ENCODE measurements at regions not wholly inside any gene's neighbourhood (a gene's known extent, or its start where the extent isn't known, plus 50 kb on each side); places are given as distances from the start of the nearest gene placed in this dataset.
A peak's percentile ranks its signal among the peaks of the same experiment; 100 is the strongest.

GRCh38 chr7:98551611-98552273 lies 65.3 kb upstream of the NPTX2 start:
- no peaks in the 10 kb centered on the region for H3K27me3 ChIP-seq
- WGBS, 5 donors, result 65 to 79% (median 74%) methylated on average over 9 of the region's 9 CpGs
- no peaks in the 10 kb centered on the region for H3K36me3 ChIP-seq
- intact Hi-C loops (cut with DNase I; ENCODE audit: low total_unique reads), result no loop called here
- H3K4me1 ChIP-seq, result no peaks in the 10 kb centered on the region
- H3K4me3 ChIP-seq, result no peak overlapping the region
- DNase-seq, result peak in 1 of 2 donors; percentile 30
- peaks cover 3 to 21% (median 14%) of the 10 kb centered on the region in 4 donors for H3K9me3 ChIP-seq
- TF ChIP-seq EP300 (IDR thresholded peaks at IDR 0.05), result no peak
- TF ChIP-seq CTCF (IDR thresholded peaks at IDR 0.05), result no peak
- no peak for TF ChIP-seq POLR2A (IDR thresholded peaks at IDR 0.05)
- no peak for TF ChIP-seq POLR2AphosphoS5 (IDR thresholded peaks at IDR 0.05)
- no peak overlapping the region for H3K27ac ChIP-seq

GRCh38 chr7:98548971-98549370 lies 68.1 kb upstream of the NPTX2 start:
- no peaks in the 10 kb centered on the region for H3K36me3 ChIP-seq
- H3K4me3 ChIP-seq, result no peak overlapping the region
- no peak for DNase-seq
- 67 to 92% (median 73%) methylated on average over 3 to 6 of the region's 6 CpGs for WGBS, 5 donors
- intact Hi-C loops (cut with DNase I; ENCODE audit: low total_unique reads), result no loop called here
- H3K27ac ChIP-seq, result no peak overlapping the region
- peaks cover 3 to 21% (median 14%) of the 10 kb centered on the region in 4 donors for H3K9me3 ChIP-seq
- no peak for TF ChIP-seq POLR2AphosphoS5 (IDR thresholded peaks at IDR 0.05)
- TF ChIP-seq POLR2A (IDR thresholded peaks at IDR 0.05), result no peak
- TF ChIP-seq EP300 (IDR thresholded peaks at IDR 0.05), result no peak
- TF ChIP-seq CTCF (IDR thresholded peaks at IDR 0.05), result no peak
- H3K27me3 ChIP-seq, result peaks cover 0 to 5% (median 0%) of the 10 kb centered on the region in 3 donors
- no peaks in the 10 kb centered on the region for H3K4me1 ChIP-seq

GRCh38 chr7:98548370-98548769 lies 68.7 kb upstream of the NPTX2 start:
- intact Hi-C loops (cut with DNase I; ENCODE audit: low total_unique reads), result no loop called here
- Histone ChIP-seq H3K27ac (no peak overlapping the region), H3K4me1 (no peaks in the 10 kb centered on the region), H3K36me3 (no peaks in the 10 kb centered on the region), H3K4me3 (no peak overlapping the region), H3K27me3 (peaks cover 0 to 5% (median 0%) of the 10 kb centered on the region in 3 donors), H3K9me3 (peaks cover 3 to 21% (median 14%) of the 10 kb centered on the region in 4 donors)
- DNase-seq, result no peak
- 83 to 96% (median 87%) methylated on average over 2 of the region's 2 CpGs for WGBS, 5 donors
- TF ChIP-seq EP300 (IDR thresholded peaks at IDR 0.05) (no peak), POLR2A (IDR thresholded peaks at IDR 0.05) (no peak), CTCF (IDR thresholded peaks at IDR 0.05) (no peak), POLR2AphosphoS5 (IDR thresholded peaks at IDR 0.05) (no peak)

- Histone ChIP-seq H3K27me3 (peaks cover 0 to 5% (median 0%) of the 10 kb centered on the region in 3 donors), H3K4me3 (no peak overlapping the region), H3K4me1 (no peaks in the 10 kb centered on the region), H3K36me3 (no peaks in the 10 kb centered on the region), H3K27ac (no peak overlapping the region), H3K9me3 (peaks cover 0 to 4% (median 0%) of the 10 kb centered on the region in 4 donors)
- TF ChIP-seq EP300 (IDR thresholded peaks at IDR 0.05) (no peak), CTCF (IDR thresholded peaks at IDR 0.05) (no peak), POLR2A (IDR thresholded peaks at IDR 0.05) (no peak), POLR2AphosphoS5 (IDR thresholded peaks at IDR 0.05) (no peak)
- DNase-seq, result no peak
- WGBS, 5 donors, result 87 to 90% (median 89%) methylated on average over 10 of the region's 10 CpGs
- intact Hi-C loops (cut with DNase I; ENCODE audit: low total_unique reads), result no loop called here
These were observed 76.0 kb upstream of the NPTX2 start for GRCh38 chr7:98541101-98541500.

Measured in stomach (tissue), 8 donors.